ENCODE measurements at regions not wholly inside any gene's neighbourhood (a gene's known extent, or its start where the extent isn't known, plus 50 kb on each side); places are given as distances from the start of the nearest gene placed in this dataset.

GRCh38 chrX:39445336-39445735, 644.1 kb downstream of the MID1IP1 start:
- H2AFZ ChIP-seq (ENCODE audit: low read depth, low read length, poor library complexity, severe bottlenecking): no peak overlapping the region
- ChIA-PET CTCF (no interaction called here), POLR2A (no interaction called here), RAD21 (ENCODE audit: low non-redundant PET in 1 of 2, low total read pairs in 2 of 2, uncharacterized antibody in 2 of 2, unreplicated experiment in 2 of 2) (no interaction called here)
- H3K27me3 ChIP-seq (ENCODE audit: insufficient read depth, low read length): no peaks in the 10 kb centered on the region
- intact Hi-C loops (cut with micrococcal nuclease): no loop called here
- DNase-seq (ENCODE audit: low read depth, low spot score) (no peak), ATAC-seq (0 out of 2 replicates have a peak, but pooled peaks have one; percentile 22)
- H4K20me1 ChIP-seq (ENCODE audit: insufficient read depth): no peaks in the 10 kb centered on the region
- H3K4me1 ChIP-seq (ENCODE audit: control insufficient read depth in 1 of 2, insufficient read depth in 2 of 2, low read length in 2 of 2): no peaks in the 10 kb centered on the region
- BruUV-seq (replicated peaks): no TSS peak
- H3K9me3 ChIP-seq (ENCODE audit: control insufficient read depth in 1 of 2, insufficient read depth in 1 of 2, low read depth in 1 of 2, low read length in 2 of 2): no peaks in the 10 kb centered on the region
- no peak overlapping the region for H3K9ac ChIP-seq (ENCODE audit: low read length)
- H3K9me2 ChIP-seq (ENCODE audit: insufficient read depth): no peaks in the 10 kb centered on the region
- no peak overlapping the region for H3K27ac ChIP-seq (ENCODE audit: low read depth, low read length)
- H3K4me2 ChIP-seq (ENCODE audit: low read length): no peak overlapping the region
- no peaks in the 10 kb centered on the region for H3K79me2 ChIP-seq (ENCODE audit: insufficient read depth, low read length)
- TF ChIP-seq CTCF (IDR thresholded peaks at IDR 0.05 in 2 of 3, conservative IDR thresholded peaks at IDR 0.05 in 1 of 3; ENCODE audit: borderline replicate concordance in 1 of 3, insufficient read depth in 1 of 3, low read depth in 2 of 3, low read length in 2 of 3): peak; percentile 9 to 54 (median 42); a peak in 3 of 6 replicates
- no peak for TF ChIP-seq SRF (IDR thresholded peaks at IDR 0.05; ENCODE audit: low read depth)
- H3K4me3 ChIP-seq (replicated peaks in 1 of 2; ENCODE audit: low read depth in 1 of 2, low read length in 2 of 2): no peak overlapping the region
- no peaks in the 10 kb centered on the region for H3K36me3 ChIP-seq (ENCODE audit: control insufficient read depth in 1 of 2, insufficient read depth in 2 of 2, low read length in 2 of 2)

- H3K27ac ChIP-seq (ENCODE audit: low read depth, low read length): no peak overlapping the region
- H3K9ac ChIP-seq (ENCODE audit: low read length): no peak overlapping the region
- H3K9me3 ChIP-seq (ENCODE audit: control insufficient read depth in 1 of 2, insufficient read depth in 1 of 2, low read depth in 1 of 2, low read length in 2 of 2): no peaks in the 10 kb centered on the region
- TF ChIP-seq CBX3 (IDR thresholded peaks at IDR 0.05; ENCODE audit: low read depth) (no peak), EZH2 (IDR thresholded peaks at IDR 0.05) (no peak), YY1 (IDR thresholded peaks at IDR 0.05; ENCODE audit: extremely low read depth, insufficient replicate concordance, low read depth, low read length) (no peak), MAX (IDR thresholded peaks at IDR 0.05) (no peak), POLR2AphosphoS5 (IDR thresholded peaks at IDR 0.05; ENCODE audit: low read depth, low read length) (no peak), ATF3 (IDR thresholded peaks at IDR 0.05) (no peak), SP1 (IDR thresholded peaks at IDR 0.05; ENCODE audit: low read depth) (no peak), ZFX (IDR thresholded peaks at IDR 0.05) (no peak), RAD21 (IDR thresholded peaks at IDR 0.05; ENCODE audit: low read depth) (no peak), FOSL1 (IDR thresholded peaks at IDR 0.05; ENCODE audit: low read depth) (no peak), JUND (IDR thresholded peaks at IDR 0.05) (no peak), TCF7L2 (IDR thresholded peaks at IDR 0.05; ENCODE audit: borderline replicate concordance, extremely low read depth, insufficient read depth, insufficient read length) (no peak), SRF (IDR thresholded peaks at IDR 0.05; ENCODE audit: low read depth) (no peak), ELF1 (IDR thresholded peaks at IDR 0.05; ENCODE audit: borderline replicate concordance, low read depth) (no peak)
- H3K79me2 ChIP-seq (ENCODE audit: insufficient read depth, low read length): no peaks in the 10 kb centered on the region
- ChIA-PET RAD21 (ENCODE audit: low non-redundant PET in 1 of 2, low total read pairs in 2 of 2, uncharacterized antibody in 2 of 2, unreplicated experiment in 2 of 2) (no interaction called here), CTCF (no interaction called here), POLR2A (no interaction called here)
- H3K9me2 ChIP-seq (ENCODE audit: insufficient read depth): no peaks in the 10 kb centered on the region
- no peaks in the 10 kb centered on the region for H3K36me3 ChIP-seq (ENCODE audit: control insufficient read depth in 1 of 2, insufficient read depth in 2 of 2, low read length in 2 of 2)
- no peak overlapping the region for H3K4me2 ChIP-seq (ENCODE audit: low read length)
- no TSS peak for BruUV-seq (replicated peaks)
- no peaks in the 10 kb centered on the region for H3K27me3 ChIP-seq (ENCODE audit: insufficient read depth, low read length)
- ATAC-seq (no peak), DNase-seq (ENCODE audit: low read depth, low spot score) (no peak)
- no peak overlapping the region for H2AFZ ChIP-seq (ENCODE audit: low read depth, low read length, poor library complexity, severe bottlenecking)
- intact Hi-C loops (cut with micrococcal nuclease): no loop called here
- no peaks in the 10 kb centered on the region for H4K20me1 ChIP-seq (ENCODE audit: insufficient read depth)
- no peaks in the 10 kb centered on the region for H3K4me1 ChIP-seq (ENCODE audit: control insufficient read depth in 1 of 2, insufficient read depth in 2 of 2, low read length in 2 of 2)
- no peak overlapping the region for H3K4me3 ChIP-seq (replicated peaks in 1 of 2; ENCODE audit: low read depth in 1 of 2, low read length in 2 of 2)
These were observed 648.1 kb downstream of the MID1IP1 start for GRCh38 chrX:39449352-39449751.

Data from HCT116 (cell line).